IMR-90 (cell line): ENCODE measurements at regions not wholly inside any gene's neighbourhood (a gene's known extent, or its start where the extent isn't known, plus 50 kb on each side); places are given as distances from the start of the nearest gene placed in this dataset.

Experiments used
- ATAC-seq: fragments of 200-7000 bp; cut with Tn5 transposase; 2 replicates; pipeline ENCODE4 v1.9.1; 2020; ENCODE audit warnings: low read depth, mild to moderate bottlenecking, moderate library complexity
- BruUV-seq: library from RNA; stranded (reverse); fragments of 400-500 nt; replicated peaks from 2 replicates; lab custom pipeline; 2021; lab: Mats Ljungman, UMichigan
- CTCF ChIA-PET: fragments of 300-600 bp; formaldehyde crosslinking; extraction: SDS; loops from one replicate; lab custom pipeline; 2021; ENCODE audit warnings: antibody characterized with exemption; lab: Yijun Ruan, JAX
- POLR2A ChIA-PET: fragments of 300-600 bp; sonication (Branson Sonifier 250); formaldehyde crosslinking; loops from one replicate; lab custom pipeline; 2022; ENCODE audit warnings: antibody characterized with exemption; ENCODE audit not compliant: unreplicated experiment; lab: Charles Lee
- DNase-seq: peaks from one replicate; pipeline ENCODE4 v3.0.0; 2013
- H2AFZ ChIP-seq: replicated peaks from 2 replicates; pipeline ENCODE3; 2013; ENCODE audit warnings: low read length, mild to moderate bottlenecking; ENCODE audit not compliant: poor library complexity
- H2AK5ac ChIP-seq: 2 replicates; pipeline ENCODE4 v1.6.1; 2013; ENCODE audit warnings: low read depth, low read length, inconsistent platforms
- H2AK9ac ChIP-seq: replicated peaks from 2 replicates; pipeline ENCODE3; 2013; ENCODE audit warnings: mild to moderate bottlenecking, low read depth, low read length, moderate library complexity; ENCODE audit not compliant: poor library complexity
- H2BK120ac ChIP-seq: 2 replicates; pipeline ENCODE4 v1.6.1; 2013; ENCODE audit warnings: low read depth, low read length, inconsistent platforms
- H2BK15ac ChIP-seq: 3 replicates; pipeline ENCODE4 v1.6.1; 2013; ENCODE audit warnings: low read depth, low read length, inconsistent platforms
- H2BK20ac ChIP-seq: 2 replicates; pipeline ENCODE4 v1.6.1; 2013; ENCODE audit warnings: low read depth, mild to moderate bottlenecking, inconsistent platforms, low read length, moderate library complexity
- H2BK5ac ChIP-seq: 2 replicates; pipeline ENCODE4 v1.6.1; 2013; ENCODE audit warnings: mild to moderate bottlenecking, low read depth, low read length, inconsistent platforms; ENCODE audit not compliant: poor library complexity, severe bottlenecking
- H3K14ac ChIP-seq: replicated peaks from 2 replicates; pipeline ENCODE4 v1.6.1; 2013; ENCODE audit warnings: low read depth, low read length, inconsistent platforms
- H3K18ac ChIP-seq: 2 replicates; pipeline ENCODE4 v1.6.1; 2013; ENCODE audit warnings: low read depth, low read length, control low read depth
- H3K23ac ChIP-seq: 2 replicates; pipeline ENCODE4 v1.6.1; 2013; ENCODE audit warnings: low read depth, low read length, inconsistent platforms
- H3K27ac ChIP-seq: 2 replicates; pipeline ENCODE4 v1.5.1; 2013; ENCODE audit warnings: mild to moderate bottlenecking, control low read depth, low read length; ENCODE audit not compliant: insufficient read depth
- H3K27me3 ChIP-seq: 2 replicates; pipeline ENCODE4 v1.6.1; 2013; ENCODE audit warnings: low read length; ENCODE audit not compliant: control insufficient read depth, insufficient read depth
- H3K36me3 ChIP-seq: 2 replicates; pipeline ENCODE4 v1.6.1; 2013; ENCODE audit warnings: low read length, mixed read lengths; ENCODE audit not compliant: control insufficient read depth, insufficient read depth
- H3K4ac ChIP-seq: 2 replicates; pipeline ENCODE4 v1.6.1; 2013; ENCODE audit warnings: low read depth, low read length, inconsistent platforms
- H3K4me1 ChIP-seq: 2 replicates; pipeline ENCODE4 v1.6.1; 2013; ENCODE audit warnings: low read length, mixed read lengths; ENCODE audit not compliant: control insufficient read depth, insufficient read depth
- H3K4me2 ChIP-seq: 2 replicates; pipeline ENCODE4 v1.6.1; 2013; ENCODE audit warnings: low read depth, mild to moderate bottlenecking, control low read depth, low read length, moderate library complexity
- H3K4me3 ChIP-seq: 2 replicates; pipeline ENCODE4 v1.5.1; 2013; ENCODE audit warnings: low read depth, mild to moderate bottlenecking, control low read depth, low read length, moderate library complexity; ENCODE audit not compliant: insufficient read depth
- H3K56ac ChIP-seq: 2 replicates; pipeline ENCODE4 v1.6.1; 2013; ENCODE audit warnings: low read length, inconsistent platforms; ENCODE audit not compliant: insufficient read depth; ENCODE audit errors: extremely low read depth
- H3K79me1 ChIP-seq, 2 experiments: 2 replicates each; pipeline ENCODE4 v1.6.1; 2013; ENCODE audit warnings: low read length in 2 of 2, inconsistent platforms in 1 of 2, low read depth in 1 of 2
- H3K9ac ChIP-seq: 2 replicates; pipeline ENCODE4 v1.6.1; 2013; ENCODE audit warnings: low read depth, low read length, control low read depth
- H3K9me1 ChIP-seq: 2 replicates; pipeline ENCODE4 v1.6.1; 2013; ENCODE audit warnings: low read length, inconsistent platforms; ENCODE audit not compliant: insufficient read depth
- H3K9me3 ChIP-seq: 2 replicates; pipeline ENCODE4 v1.6.1; 2013; ENCODE audit warnings: low read length; ENCODE audit not compliant: control insufficient read depth, insufficient read depth
- H4K20me1 ChIP-seq: 2 replicates; pipeline ENCODE4 v1.6.1; 2013; ENCODE audit warnings: low read length, inconsistent platforms; ENCODE audit not compliant: insufficient read depth
- H4K5ac ChIP-seq: 2 replicates; pipeline ENCODE4 v1.6.1; 2013; ENCODE audit warnings: mild to moderate bottlenecking, low read depth, low read length, control low read depth
- H4K8ac ChIP-seq, 2 experiments: 2 replicates each; pipeline ENCODE4 v1.6.1; 2013; ENCODE audit warnings: low read depth in 2 of 2, low read length in 2 of 2, control low read depth in 1 of 2, inconsistent platforms in 1 of 2
- H4K91ac ChIP-seq: 2 replicates; pipeline ENCODE4 v1.6.1; 2013; ENCODE audit warnings: low read depth, low read length, inconsistent platforms; ENCODE audit not compliant: insufficient read depth
- BHLHE40 ChIP-seq: fragments of 150-350 bp; IDR thresholded peaks from 2 replicates; pipeline ENCODE4 v1.6.1; 2016; ENCODE audit warnings: mild to moderate bottlenecking, low read depth, low read length
- CEBPB ChIP-seq: IDR thresholded peaks from 2 replicates; pipeline ENCODE4 v1.6.1; 2012; ENCODE audit warnings: low read depth, low read length, improper control_type of control experiment
- CTCF ChIP-seq: conservative IDR thresholded peaks from 2 replicates; pipeline ENCODE4 v1.5.1; 2012; ENCODE audit warnings: mild to moderate bottlenecking, low read depth, low read length, improper control_type of control experiment
- FOS ChIP-seq: fragments of 150-350 bp; IDR thresholded peaks from 2 replicates; pipeline ENCODE4 v1.6.1; 2016; ENCODE audit warnings: low read depth, low read length
- MXI1 ChIP-seq: IDR thresholded peaks from 2 replicates; pipeline ENCODE4 v1.6.1; 2012; ENCODE audit warnings: low read depth, mild to moderate bottlenecking, low read length, moderate library complexity, borderline replicate concordance
- NFE2L2 ChIP-seq: fragments of 150-350 bp; IDR thresholded peaks from 2 replicates; pipeline ENCODE4 v1.6.1; 2016; ENCODE audit warnings: low read depth, mild to moderate bottlenecking, low read length
- POLR2A ChIP-seq: IDR thresholded peaks from 2 replicates; pipeline ENCODE4 v1.6.1; 2012; ENCODE audit warnings: mild to moderate bottlenecking, low read depth, low read length
- RAD21 ChIP-seq: IDR thresholded peaks from 2 replicates; pipeline ENCODE4 v1.6.1; 2012; ENCODE audit warnings: low read length, improper control_type of control experiment
- RFX5 ChIP-seq: IDR thresholded peaks from 2 replicates; pipeline ENCODE4 v1.8.0; 2012; ENCODE audit warnings: low read depth, mild to moderate bottlenecking, low read length, moderate library complexity
- SMC3 ChIP-seq: fragments of 150-350 bp; IDR thresholded peaks from 2 replicates; pipeline ENCODE4 v1.6.1; 2016; ENCODE audit warnings: low read depth, mild to moderate bottlenecking, antibody characterized with exemption, low read length, moderate library complexity
- dilution Hi-C: fragments of 300-500 bp; cut with HindIII; formaldehyde crosslinking; loops from one replicate; pipeline ENCODE4 v1.14.3; 2018; ENCODE audit warnings: low sequenced_read_pairs; ENCODE audit not compliant: unreplicated experiment
- in situ Hi-C: fragments of 300-500 bp; cut with MboI; formaldehyde crosslinking; loops from 3 replicates; pipeline ENCODE4 v1.14.3; 2019; ENCODE audit warnings: low sequenced_read_pairs, inconsistent platforms, mixed read lengths
- intact Hi-C: fragments of 100-400 bp; cut with micrococcal nuclease; formaldehyde crosslinking; loops from 2 replicates; pipeline ENCODE4 v1.10.0; 2022

- DNase-seq (no peak), ATAC-seq (no peak)
- dilution Hi-C loops (no loop called here), in situ Hi-C loops (no loop called here), intact Hi-C loops (no loop called here)
- BruUV-seq = no TSS peak
- no peaks in the 10 kb centered on the region for H3K27me3 ChIP-seq
- no peak overlapping the region for H2AK5ac ChIP-seq
- POLR2A ChIA-PET = no interaction called here
- H3K4me3 ChIP-seq = no peak overlapping the region
- H4K8ac ChIP-seq = no peak overlapping the region
- H3K36me3 ChIP-seq = no peaks in the 10 kb centered on the region
- no peak overlapping the region for H4K5ac ChIP-seq
- H3K9ac ChIP-seq = no peak overlapping the region
- H3K27ac ChIP-seq = no peak overlapping the region
- H4K20me1 ChIP-seq = no peaks in the 10 kb centered on the region
- H2BK5ac ChIP-seq = no peak overlapping the region
- no peak for TF ChIP-seq CTCF
- no peak for TF ChIP-seq POLR2A
- no peak for TF ChIP-seq BHLHE40
- no peak for TF ChIP-seq SMC3
- no peak for TF ChIP-seq CEBPB
- TF ChIP-seq NFE2L2 = no peak
- no peak for TF ChIP-seq MXI1
- no peak for TF ChIP-seq FOS
- TF ChIP-seq RAD21 = no peak
- no peak for TF ChIP-seq RFX5
- no peak overlapping the region for H2BK120ac ChIP-seq
- H3K4me1 ChIP-seq = no peaks in the 10 kb centered on the region
- no peak overlapping the region for H2AK9ac ChIP-seq
- H4K91ac ChIP-seq = no peak overlapping the region
- peaks cover 3% of the 10 kb centered on the region for H3K9me3 ChIP-seq
- no peak overlapping the region for H3K14ac ChIP-seq
- CTCF ChIA-PET = no interaction called here
- no peak overlapping the region for H3K4ac ChIP-seq
- no peak overlapping the region for H2BK15ac ChIP-seq
- no peak overlapping the region for H3K23ac ChIP-seq
- no peak overlapping the region for H2BK20ac ChIP-seq
- H3K18ac ChIP-seq = no peak overlapping the region
- H2AFZ ChIP-seq = no peak overlapping the region
- H3K56ac ChIP-seq = no peak overlapping the region
- no peaks in the 10 kb centered on the region for H3K9me1 ChIP-seq
- no peak overlapping the region for H3K4me2 ChIP-seq
- no peaks in the 10 kb centered on the region for H3K79me1 ChIP-seq
These were observed 427.9 kb upstream of the SPANXN1 start for GRCh38 chrX:144819406-144819805.
